HS-5 (cell line): ENCODE measurements at regions not wholly inside any gene's neighbourhood (a gene's known extent, or its start where the extent isn't known, plus 50 kb on each side); places are given as distances from the start of the nearest gene placed in this dataset.
"Not testable (repeated sequence)": the region's sequence is repeated elsewhere in the genome, so short reads cannot be mapped to it uniquely, and the experiment has no call there.

Experiments
- DNase-seq: peaks from one replicate; pipeline ENCODE4 v3.0.0-alpha.2; 2012; ENCODE audit warnings: low read depth

GRCh38 chr9:7542693-7543092 is 256.9 kb downstream of the DMAC1 start:
- DNase-seq = no peak

GRCh38 chr9:7542126-7542525 is 257.5 kb downstream of the DMAC1 start:
- DNase-seq = no peak

GRCh38 chr9:7536310-7536939 is 263.2 kb downstream of the DMAC1 start:
- DNase-seq = peak; percentile 13

GRCh38 chr9:7534211-7534935 is 265.2 kb downstream of the DMAC1 start:
- no peak for DNase-seq

- DNase-seq = no peak
Measured at GRCh38 chr9:7533376-7534090, 266.0 kb downstream of the DMAC1 start.

GRCh38 chr9:7523426-7524043 is 276.0 kb downstream of the DMAC1 start:
- no peak for DNase-seq

GRCh38 chr9:7520396-7520795 is 279.2 kb downstream of the DMAC1 start:
- no peak for DNase-seq

- DNase-seq = no peak
Measured at GRCh38 chr9:7516376-7516775, 283.2 kb downstream of the DMAC1 start.

GRCh38 chr9:7510199-7510598 is 289.4 kb downstream of the DMAC1 start:
- DNase-seq = no peak

- no peak for DNase-seq
Measured at GRCh38 chr9:7509576-7510145, 289.9 kb downstream of the DMAC1 start.

- DNase-seq = no peak
Measured at GRCh38 chr9:7508516-7508915, 291.1 kb downstream of the DMAC1 start.

- no peak for DNase-seq
Measured at GRCh38 chr9:7507566-7508270, 291.9 kb downstream of the DMAC1 start.

GRCh38 chr9:7507026-7507425 is 292.6 kb downstream of the DMAC1 start:
- DNase-seq = no peak

- DNase-seq = no peak
Measured at GRCh38 chr9:7500521-7500920, 299.1 kb downstream of the DMAC1 start.

GRCh38 chr9:7491641-7492040 is 307.9 kb downstream of the DMAC1 start:
- no peak for DNase-seq

GRCh38 chr9:7490317-7491108 is 309.1 kb downstream of the DMAC1 start:
- DNase-seq = no peak

GRCh38 chr9:7489036-7489435 is 310.5 kb downstream of the DMAC1 start:
- DNase-seq = no peak

GRCh38 chr9:7484014-7484413 is 315.6 kb downstream of the DMAC1 start:
- not testable (repeated sequence) for DNase-seq

- DNase-seq = no peak
Measured at GRCh38 chr9:7481570-7481969, 318.0 kb downstream of the DMAC1 start.

GRCh38 chr9:7479300-7479699 is 320.3 kb downstream of the DMAC1 start:
- DNase-seq = no peak

GRCh38 chr9:7478646-7479045 is 320.9 kb downstream of the DMAC1 start:
- DNase-seq = no peak
